ENCODE measurements at regions not wholly inside any gene's neighbourhood (a gene's known extent, or its start where the extent isn't known, plus 50 kb on each side); places are given as distances from the start of the nearest gene placed in this dataset.

GRCh38 chr16:80367037-80367658 is 173.6 kb upstream of the DYNLRB2 start:
- TF ChIP-seq CTCF (IDR thresholded peaks at IDR 0.05) = no peak
- TF ChIP-seq POLR2A (IDR thresholded peaks at IDR 0.05) = no peak

Data from lower leg skin (tissue), 3 donors.